ENCODE measurements at regions not wholly inside any gene's neighbourhood (a gene's known extent, or its start where the extent isn't known, plus 50 kb on each side); places are given as distances from the start of the nearest gene placed in this dataset.

GRCh38 chr5:96054311-96055030 is 92.8 kb upstream of the ELL2 start:
- DNase-seq = no peak

DNA sequence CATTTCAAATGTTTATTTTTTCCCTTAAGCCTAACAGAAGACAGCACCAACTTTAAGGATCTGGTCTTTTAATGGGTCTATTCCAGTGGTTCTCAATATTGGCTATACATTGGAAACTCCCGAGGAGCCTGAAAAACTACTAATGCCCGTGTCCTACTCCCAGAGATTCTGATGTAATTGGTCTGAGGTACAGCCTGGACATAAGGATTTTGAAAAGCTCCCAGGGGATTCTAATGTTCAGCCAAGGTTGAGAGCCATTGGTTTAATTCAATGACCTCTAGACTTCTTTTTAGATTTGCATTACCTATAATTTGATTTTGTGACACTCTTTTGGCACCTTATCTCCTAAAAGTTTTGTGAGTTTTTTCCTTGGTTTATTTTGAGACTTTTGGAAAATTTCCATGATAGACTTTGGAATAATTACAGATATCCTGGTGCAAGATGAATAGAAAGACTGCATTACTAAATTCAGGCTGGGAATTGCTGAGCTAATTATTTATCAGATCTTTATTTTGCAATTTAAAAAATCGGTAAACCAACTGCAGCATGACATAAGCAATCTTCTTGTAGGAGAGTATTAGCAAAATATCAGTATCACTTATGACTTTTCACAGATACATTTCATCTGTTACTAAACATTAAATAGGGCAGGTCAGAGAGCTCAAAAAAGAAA is 91.5 kb upstream of the ELL2 start:
- no peak for DNase-seq

DNA sequence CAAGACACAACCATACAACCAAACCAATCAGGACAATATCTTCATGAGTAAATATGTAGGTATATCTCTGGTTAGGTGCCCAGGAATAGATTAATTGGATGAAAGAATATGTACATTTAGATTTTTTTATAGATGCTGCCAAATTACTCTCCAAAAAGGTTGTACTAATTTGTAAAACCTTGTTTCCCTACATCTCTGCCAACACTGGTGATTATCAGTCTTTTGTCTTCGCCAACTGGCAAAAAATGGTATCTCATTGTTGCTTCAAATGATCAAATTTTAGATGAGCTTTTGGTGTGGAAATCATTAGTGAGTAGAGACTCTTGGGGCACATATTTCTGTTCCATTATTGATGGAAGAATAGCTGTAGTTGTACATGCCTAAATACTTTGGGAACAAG is 90.7 kb upstream of the ELL2 start:
- DNase-seq = no peak

DNA sequence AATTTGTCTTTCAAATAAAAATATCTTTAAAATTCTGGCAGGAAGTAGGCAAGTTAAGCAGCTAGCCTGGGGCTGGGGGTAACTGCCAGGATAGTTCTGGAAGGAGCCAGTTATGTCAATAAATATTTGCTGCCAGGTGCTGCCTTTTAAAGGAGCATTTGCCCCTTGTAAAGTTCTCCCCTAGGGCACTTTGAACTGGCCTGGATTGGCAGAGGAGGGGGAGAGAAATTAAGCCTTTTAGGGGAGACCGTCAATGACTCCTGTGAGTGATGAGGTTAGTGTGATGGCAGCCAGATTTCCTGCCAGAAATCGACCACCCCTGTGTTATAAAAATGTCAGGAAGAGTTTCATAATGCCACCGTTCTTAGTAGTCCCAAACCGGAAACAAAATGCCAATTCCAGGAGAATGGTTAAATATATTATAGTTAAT is 89.8 kb upstream of the ELL2 start:
- no peak for DNase-seq

- DNase-seq = no peak
Observed at GRCh38 chr5:96050273-96050880, 88.7 kb upstream of the ELL2 start.

GRCh38 chr5:96049398-96050272 is 88.0 kb upstream of the ELL2 start:
- DNase-seq = no peak

DNA sequence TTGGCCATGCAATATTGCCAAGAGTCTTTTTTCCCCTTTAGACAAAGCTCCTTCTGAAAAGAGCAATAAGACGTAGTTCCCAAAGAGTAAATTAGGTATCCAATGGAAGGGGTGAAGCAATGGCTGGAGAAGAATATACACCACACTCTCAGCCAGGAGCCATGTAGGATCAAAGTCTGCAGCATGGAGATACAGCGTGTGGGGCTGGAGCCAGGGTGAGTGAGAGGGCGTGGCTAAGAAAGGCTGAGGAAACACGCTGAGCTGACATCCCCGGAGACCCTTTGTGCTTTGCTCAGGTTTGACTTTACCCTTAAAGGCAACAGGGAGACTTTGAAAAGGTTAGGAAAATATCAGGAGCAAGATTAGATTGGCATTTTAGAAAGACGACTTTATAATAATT is 87.1 kb upstream of the ELL2 start:
- no peak for DNase-seq

GRCh38 chr5:96045888-96046287 is 84.2 kb upstream of the ELL2 start:
- no peak for DNase-seq

DNA sequence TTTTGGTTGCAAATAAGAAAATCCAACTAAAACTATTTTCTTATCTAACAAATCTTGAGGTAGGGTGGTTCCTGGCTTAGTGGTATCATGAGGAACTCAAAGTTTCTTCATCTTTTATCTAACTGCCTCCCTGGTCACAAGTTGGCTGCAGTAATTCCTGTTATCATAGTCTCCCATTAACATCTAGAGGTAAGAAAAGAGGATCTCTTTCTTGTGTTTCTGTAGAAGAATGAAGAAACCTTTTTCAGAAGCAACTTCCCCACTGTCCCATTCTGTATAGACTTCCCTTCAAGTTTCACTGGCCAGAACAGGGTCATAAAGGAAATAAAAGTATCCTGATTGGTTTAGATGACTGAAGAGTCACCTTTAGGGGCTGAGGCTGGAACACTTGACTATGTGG is 81.8 kb upstream of the ELL2 start:
- DNase-seq = no peak

DNA sequence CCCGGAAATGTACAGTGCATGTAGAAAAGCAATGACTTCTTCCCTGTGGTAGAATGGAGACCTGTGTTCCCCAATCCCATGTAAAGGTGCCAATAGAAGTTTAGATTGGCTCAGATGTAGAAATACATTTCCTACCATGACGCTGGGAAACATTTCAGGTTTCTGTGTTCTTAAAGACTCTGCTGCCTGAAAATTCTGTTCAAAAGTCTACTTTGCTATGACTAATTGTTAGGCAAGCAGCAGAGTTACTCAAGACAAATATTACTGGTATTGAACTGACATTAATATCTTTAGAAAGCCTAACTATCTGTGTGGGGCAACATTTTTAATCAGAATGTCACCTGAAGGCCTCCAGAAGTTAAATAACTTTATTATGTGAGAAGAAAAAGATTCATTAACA is 75.5 kb upstream of the ELL2 start:
- DNase-seq = no peak

GRCh38 chr5:96036301-96036700 is 74.7 kb upstream of the ELL2 start:
- DNase-seq = no peak

GRCh38 chr5:96035796-96036195 is 74.1 kb upstream of the ELL2 start:
- DNase-seq = no peak

DNA sequence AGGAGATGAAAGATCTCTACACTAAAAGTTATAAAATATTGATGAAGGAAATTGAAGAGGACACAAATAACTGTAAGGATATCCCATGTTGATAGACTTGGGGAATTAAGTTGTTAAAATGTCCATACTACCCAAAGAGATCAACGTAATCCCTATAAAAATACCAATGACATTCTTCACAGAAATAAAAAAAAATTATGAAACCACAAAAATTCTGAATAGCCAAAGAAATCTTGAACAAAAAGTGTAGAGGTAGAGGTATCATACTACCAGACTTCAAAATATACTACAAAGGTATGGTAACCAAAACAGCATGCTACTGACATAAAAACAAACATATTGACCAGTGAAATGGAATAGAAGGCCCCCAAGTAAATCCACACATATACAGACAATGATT is 71.5 kb upstream of the ELL2 start:
- no peak for DNase-seq

DNA sequence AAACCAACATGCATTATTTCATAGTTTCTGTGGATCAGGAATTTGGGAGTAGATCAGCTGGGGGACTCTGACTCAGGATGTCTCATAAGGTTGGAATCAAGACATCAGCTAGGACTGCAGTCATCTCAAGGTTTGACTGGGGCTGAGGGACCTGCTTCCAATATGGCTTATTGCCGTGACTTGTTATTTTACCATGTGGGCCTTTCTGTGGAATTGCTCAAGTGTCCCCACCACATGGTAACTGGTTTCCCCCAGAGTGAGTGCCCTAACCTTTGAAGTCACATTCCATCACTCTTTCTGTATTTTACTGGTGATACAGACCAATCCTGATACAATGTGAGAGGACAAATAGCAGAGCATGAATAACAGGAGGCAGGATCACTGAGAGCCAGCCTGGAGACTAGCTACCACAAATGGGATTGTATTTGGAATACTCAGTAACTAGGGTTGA is 70.2 kb upstream of the ELL2 start:
- no peak for DNase-seq

- no peak for DNase-seq
Observed at GRCh38 chr5:96031180-96031579, 69.5 kb upstream of the ELL2 start.

DNA sequence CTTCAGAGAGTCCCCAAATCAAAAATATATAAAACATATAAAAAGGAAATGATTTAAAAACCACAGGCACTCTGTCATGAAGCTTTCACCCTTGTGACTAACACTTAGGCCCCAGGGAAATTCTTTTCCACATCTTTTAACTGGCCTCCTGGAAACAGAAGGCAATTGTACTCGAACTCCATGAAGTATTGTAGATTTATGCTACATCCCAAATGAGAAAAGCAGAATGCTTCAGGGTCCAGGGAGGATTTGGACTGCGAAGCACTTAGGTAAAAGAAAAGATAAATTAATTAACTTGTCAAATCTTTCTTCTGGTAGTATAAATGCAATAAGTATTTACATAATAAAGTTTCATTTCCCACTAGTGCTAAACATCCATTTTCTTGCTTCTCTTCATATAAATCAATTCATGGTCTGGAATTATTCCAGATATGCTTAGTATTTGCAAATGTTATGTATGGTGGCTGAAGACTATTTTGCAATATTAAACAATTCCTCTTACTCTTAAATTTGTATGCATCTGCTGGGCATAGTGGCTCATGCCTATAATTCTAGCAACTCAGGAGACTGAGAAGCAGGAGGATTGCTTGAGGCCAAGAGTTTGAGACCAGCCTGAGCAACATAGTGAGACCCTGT is 64.9 kb upstream of the ELL2 start:
- DNase-seq = no peak

DNA sequence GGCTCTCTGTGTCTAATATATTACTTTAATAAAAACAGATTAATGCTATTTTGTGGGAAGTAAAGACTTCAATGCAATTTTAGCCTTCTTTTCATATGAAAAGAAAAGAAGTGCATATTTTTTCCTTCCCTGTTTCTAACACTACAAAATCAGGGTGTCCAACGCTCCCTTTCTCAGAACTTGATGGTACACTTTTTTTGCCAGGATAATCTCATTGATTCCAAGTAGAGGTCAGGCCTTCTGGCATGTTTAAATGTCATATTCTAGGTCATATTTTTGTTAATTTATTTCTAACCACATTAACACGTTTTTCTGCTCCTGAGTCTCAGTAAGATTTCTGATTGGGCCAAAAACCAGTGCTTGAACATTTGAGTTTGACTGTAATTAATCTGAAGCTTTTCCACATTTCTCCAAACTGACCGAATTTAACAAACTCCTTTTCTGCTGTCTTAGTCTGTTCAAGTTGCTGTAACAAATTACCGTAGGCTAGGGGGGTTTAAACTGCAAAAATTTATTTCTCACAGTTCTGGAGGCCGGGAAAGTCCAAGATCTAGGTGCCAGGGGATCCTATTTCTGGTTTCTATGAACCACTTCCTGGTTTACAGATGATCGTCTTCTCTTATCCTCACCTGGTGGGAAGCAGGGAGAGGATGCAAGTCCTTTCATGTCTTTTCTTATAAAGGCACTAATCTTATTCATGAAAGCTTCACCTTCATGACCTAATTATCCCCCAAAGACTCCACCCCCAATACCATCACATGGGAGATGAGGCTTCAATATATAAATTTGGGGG is 63.2 kb upstream of the ELL2 start:
- DNase-seq = no peak

- no peak for DNase-seq
Observed at GRCh38 chr5:96023518-96023917, 61.9 kb upstream of the ELL2 start.

- no peak for DNase-seq
Observed at GRCh38 chr5:96022971-96023370, 61.3 kb upstream of the ELL2 start.

- DNase-seq = no peak
Observed at GRCh38 chr5:96017951-96018350, 56.3 kb upstream of the ELL2 start.

- DNase-seq = no peak
Observed at GRCh38 chr5:96016216-96016615, 54.6 kb upstream of the ELL2 start.

DNA sequence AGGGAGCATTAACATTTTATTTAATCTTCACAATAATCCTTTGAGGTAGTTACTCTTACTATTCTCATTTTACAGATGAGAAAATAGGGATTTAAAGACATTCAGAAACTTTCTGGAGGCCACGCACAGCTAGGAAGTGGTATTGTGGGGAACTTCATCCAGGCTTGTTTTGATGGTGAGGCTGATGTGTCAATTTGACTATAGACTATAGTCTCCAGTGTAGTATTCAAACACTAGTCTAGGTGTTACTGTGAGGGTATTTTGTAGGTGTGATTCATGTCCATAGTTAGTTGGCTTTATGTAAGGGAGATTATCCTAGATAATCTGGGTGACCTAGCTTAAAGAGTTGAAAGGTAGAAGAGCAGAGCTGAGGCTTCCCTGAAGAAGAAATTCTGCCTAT is 54.1 kb upstream of the ELL2 start:
- no peak for DNase-seq

All from NCI-H1048 (cell line).